Smooth muscle cell (in vitro differentiated cells): ENCODE measurements at regions not wholly inside any gene's neighbourhood (a gene's known extent, or its start where the extent isn't known, plus 50 kb on each side); places are given as distances from the start of the nearest gene placed in this dataset.

ENCODE experiments used
- DNase-seq: peaks from one replicate; lab custom pipeline; 2025; ENCODE audit not compliant: unreplicated experiment; lab: John Stamatoyannopoulos, UW
- H2AFZ ChIP-seq: fragments of 200-600 bp; sonication (generic); 2 replicates; pipeline ENCODE4 v1.6.0; 2016; ENCODE audit warnings: antibody characterized with exemption, low read depth, mild to moderate bottlenecking
- H3F3A ChIP-seq: fragments of 200-600 bp; sonication (generic); 2 replicates; pipeline ENCODE4 v1.6.0; 2017; ENCODE audit warnings: antibody characterized with exemption, low read depth
- H3K27ac ChIP-seq: fragments of 200-600 bp; sonication (generic); 2 replicates; pipeline ENCODE4 v1.5.1; 2016; ENCODE audit warnings: low read depth, mild to moderate bottlenecking
- H3K27me3 ChIP-seq: fragments of 200-600 bp; sonication (generic); 2 replicates; pipeline ENCODE4 v1.6.1; 2016; ENCODE audit warnings: low read depth, mild to moderate bottlenecking
- H3K36me3 ChIP-seq: fragments of 200-600 bp; sonication (generic); 2 replicates; pipeline ENCODE4 v1.5.1; 2016; ENCODE audit warnings: low read depth
- H3K4me1 ChIP-seq: fragments of 200-600 bp; sonication (generic); 2 replicates; pipeline ENCODE4 v1.5.1; 2016; ENCODE audit warnings: low read depth
- H3K4me2 ChIP-seq: fragments of 200-600 bp; sonication (generic); 2 replicates; pipeline ENCODE4 v1.6.0; 2016; ENCODE audit warnings: mild to moderate bottlenecking
- H3K4me3 ChIP-seq: fragments of 200-600 bp; sonication (generic); 2 replicates; pipeline ENCODE4 v1.5.1; 2016; ENCODE audit warnings: mild to moderate bottlenecking
- H3K79me2 ChIP-seq: fragments of 200-600 bp; sonication (generic); 2 replicates; pipeline ENCODE4 v1.6.0; 2016; ENCODE audit warnings: low read depth, mild to moderate bottlenecking
- H3K9ac ChIP-seq: fragments of 200-600 bp; sonication (generic); 2 replicates; pipeline ENCODE4 v1.6.0; 2016; ENCODE audit warnings: low read depth
- H3K9me3 ChIP-seq: fragments of 200-600 bp; sonication (generic); replicated peaks from 2 replicates; pipeline ENCODE4 v1.5.1; 2016; ENCODE audit warnings: low read depth
- H4K20me1 ChIP-seq: fragments of 200-600 bp; sonication (generic); 2 replicates; pipeline ENCODE4 v1.6.0; 2016; ENCODE audit warnings: low read depth
- WGBS: methylation state at CpG from one replicate; pipeline ENCODE4 v1.1.7; 2016; ENCODE audit warnings: low lambda C conversion rate; 5-methylcytosine and 5-hydroxymethylcytosine counted together
- TF ChIP-seq, protein P1 (sequence below): fragments of 200-600 bp; sonication (generic); IDR thresholded peaks from 2 replicates; pipeline ENCODE4 v1.5.1; 2017; ENCODE audit warnings: borderline replicate concordance, mild to moderate bottlenecking, antibody characterized with exemption; ENCODE audit not compliant: insufficient read depth, poor library complexity, severe bottlenecking

GRCh38 chr17:73788111-73788510 lies 143.9 kb upstream of the SDK2 start:
- no peaks in the 10 kb centered on the region for H3F3A ChIP-seq
- no peak overlapping the region for H3K4me2 ChIP-seq
- H3K27ac ChIP-seq = no peak overlapping the region
- no peaks in the 10 kb centered on the region for H3K9me3 ChIP-seq
- TF ChIP-seq, protein P1, sequence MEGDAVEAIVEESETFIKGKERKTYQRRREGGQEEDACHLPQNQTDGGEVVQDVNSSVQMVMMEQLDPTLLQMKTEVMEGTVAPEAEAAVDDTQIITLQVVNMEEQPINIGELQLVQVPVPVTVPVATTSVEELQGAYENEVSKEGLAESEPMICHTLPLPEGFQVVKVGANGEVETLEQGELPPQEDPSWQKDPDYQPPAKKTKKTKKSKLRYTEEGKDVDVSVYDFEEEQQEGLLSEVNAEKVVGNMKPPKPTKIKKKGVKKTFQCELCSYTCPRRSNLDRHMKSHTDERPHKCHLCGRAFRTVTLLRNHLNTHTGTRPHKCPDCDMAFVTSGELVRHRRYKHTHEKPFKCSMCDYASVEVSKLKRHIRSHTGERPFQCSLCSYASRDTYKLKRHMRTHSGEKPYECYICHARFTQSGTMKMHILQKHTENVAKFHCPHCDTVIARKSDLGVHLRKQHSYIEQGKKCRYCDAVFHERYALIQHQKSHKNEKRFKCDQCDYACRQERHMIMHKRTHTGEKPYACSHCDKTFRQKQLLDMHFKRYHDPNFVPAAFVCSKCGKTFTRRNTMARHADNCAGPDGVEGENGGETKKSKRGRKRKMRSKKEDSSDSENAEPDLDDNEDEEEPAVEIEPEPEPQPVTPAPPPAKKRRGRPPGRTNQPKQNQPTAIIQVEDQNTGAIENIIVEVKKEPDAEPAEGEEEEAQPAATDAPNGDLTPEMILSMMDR = no peak
- no peak for DNase-seq
- no peaks in the 10 kb centered on the region for H3K36me3 ChIP-seq
- H3K79me2 ChIP-seq = no peaks in the 10 kb centered on the region
- peaks cover 40% of the 10 kb centered on the region for H3K27me3 ChIP-seq
- no peak overlapping the region for H3K9ac ChIP-seq
- no peak overlapping the region for H2AFZ ChIP-seq
- 67% methylated on average over 4 of the region's 4 CpGs for WGBS
- H4K20me1 ChIP-seq = no peaks in the 10 kb centered on the region
- peaks cover 25% of the 10 kb centered on the region for H3K4me1 ChIP-seq
- H3K4me3 ChIP-seq = no peak overlapping the region

DNA sequence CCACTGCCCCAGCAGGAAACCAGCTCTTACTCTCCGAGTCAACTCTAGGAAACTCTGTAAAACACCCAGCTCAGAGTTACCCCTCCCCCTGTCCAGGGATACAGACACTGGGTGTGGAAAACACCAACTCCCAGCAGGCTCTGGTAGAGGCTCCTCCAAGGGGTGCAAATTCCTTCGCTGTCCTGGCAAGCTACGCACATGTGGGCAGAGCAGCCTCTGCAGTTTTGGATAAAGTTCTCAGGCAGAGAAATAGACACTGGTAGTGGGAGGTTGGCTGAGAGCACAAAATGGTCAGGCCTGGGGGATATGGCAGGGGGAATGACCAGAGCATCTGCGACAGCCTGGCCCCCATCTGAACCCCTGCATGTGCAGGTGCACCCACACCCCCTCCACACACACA lies 146.9 kb upstream of the SDK2 start:
- Histone ChIP-seq H3K4me3 (no peak overlapping the region), H3K27ac (no peak overlapping the region), H3K27me3 (peaks cover 28% of the 10 kb centered on the region), H2AFZ (no peak overlapping the region), H3K36me3 (no peaks in the 10 kb centered on the region), H3K79me2 (no peaks in the 10 kb centered on the region), H3K9ac (no peak overlapping the region), H4K20me1 (no peaks in the 10 kb centered on the region), H3K4me1 (peaks cover 20% of the 10 kb centered on the region), H3K9me3 (no peaks in the 10 kb centered on the region), H3K4me2 (no peak overlapping the region), H3F3A (no peaks in the 10 kb centered on the region)
- 94% methylated on average over 4 of the region's 4 CpGs for WGBS
- no peak for DNase-seq
- TF ChIP-seq, protein P1 = no peak

DNA sequence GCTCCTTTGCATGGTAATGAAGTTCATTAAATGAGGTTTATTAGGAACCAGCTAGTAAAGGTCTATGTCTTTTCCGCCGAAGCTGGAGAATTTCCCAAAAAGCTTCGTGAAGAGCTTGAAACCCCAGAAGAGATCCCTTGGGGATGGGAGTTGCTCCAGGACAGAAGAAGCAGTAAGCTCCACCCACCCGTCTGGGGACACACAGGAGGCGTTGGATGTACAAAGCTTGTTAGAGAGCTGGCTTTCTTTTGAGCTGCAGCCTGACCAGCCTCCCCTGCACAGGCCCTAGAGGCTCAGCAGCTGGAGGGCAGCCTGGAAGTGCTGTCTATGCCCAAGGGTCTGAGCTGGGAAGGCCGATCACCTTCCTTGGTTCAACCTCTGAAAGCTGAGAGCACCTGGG lies 147.4 kb upstream of the SDK2 start:
- Histone ChIP-seq H3K4me2 (no peak overlapping the region), H3K4me1 (peaks cover 17% of the 10 kb centered on the region), H3F3A (no peaks in the 10 kb centered on the region), H3K4me3 (no peak overlapping the region), H3K27me3 (peaks cover 28% of the 10 kb centered on the region), H2AFZ (no peak overlapping the region), H3K36me3 (no peaks in the 10 kb centered on the region), H3K9ac (no peak overlapping the region), H3K79me2 (no peaks in the 10 kb centered on the region), H4K20me1 (no peaks in the 10 kb centered on the region), H3K27ac (no peak overlapping the region), H3K9me3 (no peaks in the 10 kb centered on the region)
- DNase-seq = no peak
- TF ChIP-seq, protein P1 = no peak
- 79% methylated on average over 6 of the region's 6 CpGs for WGBS

DNA sequence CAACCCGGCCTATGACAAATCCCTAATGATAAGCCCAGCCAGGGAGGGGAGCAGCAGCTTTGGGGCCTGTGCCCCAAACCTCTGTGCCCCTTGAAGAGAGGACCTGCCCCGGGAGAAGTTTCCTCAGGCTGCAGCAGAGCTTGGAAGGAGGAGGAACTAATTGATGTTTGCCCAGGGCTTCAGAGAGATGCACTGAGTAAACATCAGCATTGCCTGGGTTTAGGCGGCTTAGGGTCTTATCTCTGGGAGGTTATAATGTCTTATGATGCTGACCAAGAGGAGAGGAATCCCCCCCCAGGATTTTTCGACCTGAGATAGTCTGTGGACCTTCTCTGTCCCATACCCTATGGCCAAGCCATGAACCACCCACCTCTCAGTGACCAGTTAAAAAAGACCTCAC lies 148.7 kb upstream of the SDK2 start:
- Histone ChIP-seq H3K9me3 (no peaks in the 10 kb centered on the region), H3K4me1 (peaks cover 13% of the 10 kb centered on the region), H3K9ac (no peak overlapping the region), H3K79me2 (no peaks in the 10 kb centered on the region), H3K36me3 (no peaks in the 10 kb centered on the region), H4K20me1 (peaks cover 6% of the 10 kb centered on the region), H2AFZ (no peak overlapping the region), H3K4me3 (no peak overlapping the region), H3K4me2 (no peak overlapping the region), H3K27me3 (peaks cover 18% of the 10 kb centered on the region), H3F3A (peaks cover 6% of the 10 kb centered on the region), H3K27ac (no peak overlapping the region)
- TF ChIP-seq, protein P1 = no peak
- DNase-seq = no peak
- 45% methylated on average over 4 of the region's 4 CpGs for WGBS
